ENCODE measurements at regions not wholly inside any gene's neighbourhood (a gene's known extent, or its start where the extent isn't known, plus 50 kb on each side); places are given as distances from the start of the nearest gene placed in this dataset.

DNA sequence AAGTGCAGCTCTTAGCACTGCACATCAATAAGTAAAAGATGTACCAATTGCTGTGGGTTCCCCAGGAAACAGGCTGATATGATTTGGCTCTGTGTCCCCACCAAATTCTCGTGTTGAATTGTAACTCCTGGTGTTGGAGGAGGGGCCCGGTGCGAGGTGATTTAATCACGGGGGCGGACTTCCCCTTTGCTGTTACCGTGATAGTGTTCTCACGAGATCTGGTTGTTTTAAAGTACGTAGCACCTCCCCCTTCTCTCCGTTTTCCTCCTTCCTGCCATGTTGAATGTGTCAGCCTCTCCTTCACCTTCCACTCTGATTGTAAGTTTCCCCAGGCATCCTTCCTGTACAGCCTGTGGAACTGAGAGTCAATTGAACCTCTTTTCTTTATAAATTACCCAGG lies 93.2 kb upstream of the ACTBL2 start:
- Histone ChIP-seq H3K9me3 (ENCODE audit: low read length) (no peaks in the 10 kb centered on the region), H3F3A (ENCODE audit: low read length, unreplicated experiment) (no peaks in the 10 kb centered on the region), H2AFZ (ENCODE audit: low read length) (no peak overlapping the region), H3K9me2 (replicated peaks; ENCODE audit: low read length) (no peaks in the 10 kb centered on the region), H4K20me1 (ENCODE audit: low read length) (no peaks in the 10 kb centered on the region), H3K36me3 (ENCODE audit: low read depth, low read length) (no peaks in the 10 kb centered on the region), H3K9ac (ENCODE audit: low read length) (no peak overlapping the region), H3K4me2 (ENCODE audit: low read length) (no peak overlapping the region), H3K4me3 (ENCODE audit: low read length) (no peak overlapping the region), H3K27me3 (ENCODE audit: low read length) (no peaks in the 10 kb centered on the region), H3K4me1 (ENCODE audit: insufficient read depth, low read length) (no peaks in the 10 kb centered on the region), H3K27ac (ENCODE audit: low read length) (no peak overlapping the region), H3K79me2 (ENCODE audit: low read length) (no peaks in the 10 kb centered on the region)
- TF ChIP-seq CTCF (conservative IDR thresholded peaks at IDR 0.05; ENCODE audit: low read depth, low read length) (no peak), EZH2 (IDR thresholded peaks at IDR 0.05; ENCODE audit: low read length, unreplicated experiment) (no peak), EZH2phosphoT487 (IDR thresholded peaks at IDR 0.05; ENCODE audit: borderline replicate concordance, low read length) (no peak)
- ATAC-seq (no peak), DNase-seq (no peak)
- intact Hi-C loops (cut with micrococcal nuclease) = no loop called here
- CTCF ChIA-PET = no interaction called here
- POLR2A ChIA-PET (ENCODE audit: unreplicated experiment) = no interaction called here
- no TSS peak for BruUV-seq (replicated peaks)

DNA sequence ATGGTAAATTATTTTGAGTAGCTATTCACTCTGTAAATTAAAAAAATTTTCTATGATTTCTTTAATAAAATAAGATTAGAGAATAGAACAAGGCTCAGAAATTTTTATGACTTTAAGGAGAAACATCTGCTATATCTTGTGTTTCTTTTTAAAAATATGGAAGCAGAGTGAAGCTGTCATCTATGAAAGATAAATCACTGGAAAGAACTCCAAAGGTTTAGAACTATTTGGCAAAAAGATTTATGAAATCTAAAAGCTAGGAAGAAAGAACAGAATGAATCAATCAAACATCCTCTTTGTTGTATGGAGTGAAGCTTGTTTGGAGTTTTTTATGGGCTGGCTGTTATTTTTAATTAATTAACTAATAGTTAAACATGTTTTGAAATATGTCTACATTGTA lies 89.8 kb upstream of the ACTBL2 start:
- H3K36me3 ChIP-seq (ENCODE audit: low read depth, low read length) = no peaks in the 10 kb centered on the region
- ATAC-seq = no peak
- intact Hi-C loops (cut with micrococcal nuclease) = no loop called here
- H3K4me3 ChIP-seq (ENCODE audit: low read length) = no peak overlapping the region
- H3F3A ChIP-seq (ENCODE audit: low read length, unreplicated experiment) = no peaks in the 10 kb centered on the region
- no TSS peak for BruUV-seq (replicated peaks)
- no peak overlapping the region for H3K9ac ChIP-seq (ENCODE audit: low read length)
- H3K4me1 ChIP-seq (ENCODE audit: insufficient read depth, low read length) = no peaks in the 10 kb centered on the region
- H3K4me2 ChIP-seq (ENCODE audit: low read length) = no peak overlapping the region
- no peak for DNase-seq
- POLR2A ChIA-PET (ENCODE audit: unreplicated experiment) = no interaction called here
- CTCF ChIA-PET = no interaction called here
- no peak for TF ChIP-seq EZH2 (IDR thresholded peaks at IDR 0.05; ENCODE audit: low read length, unreplicated experiment)
- no peak for TF ChIP-seq CTCF (conservative IDR thresholded peaks at IDR 0.05; ENCODE audit: low read depth, low read length)
- TF ChIP-seq EZH2phosphoT487 (IDR thresholded peaks at IDR 0.05; ENCODE audit: borderline replicate concordance, low read length) = no peak
- H3K9me3 ChIP-seq (ENCODE audit: low read length) = no peaks in the 10 kb centered on the region
- H3K27me3 ChIP-seq (ENCODE audit: low read length) = no peaks in the 10 kb centered on the region
- no peak overlapping the region for H2AFZ ChIP-seq (ENCODE audit: low read length)
- no peaks in the 10 kb centered on the region for H3K79me2 ChIP-seq (ENCODE audit: low read length)
- H3K27ac ChIP-seq (ENCODE audit: low read length) = no peak overlapping the region
- no peaks in the 10 kb centered on the region for H3K9me2 ChIP-seq (replicated peaks; ENCODE audit: low read length)
- H4K20me1 ChIP-seq (ENCODE audit: low read length) = no peaks in the 10 kb centered on the region

- H4K20me1 ChIP-seq (ENCODE audit: low read length) = no peaks in the 10 kb centered on the region
- TF ChIP-seq CTCF (conservative IDR thresholded peaks at IDR 0.05; ENCODE audit: low read depth, low read length) (no peak), EZH2phosphoT487 (IDR thresholded peaks at IDR 0.05; ENCODE audit: borderline replicate concordance, low read length) (no peak), EZH2 (IDR thresholded peaks at IDR 0.05; ENCODE audit: low read length, unreplicated experiment) (no peak)
- intact Hi-C loops (cut with micrococcal nuclease) = no loop called here
- H3K27me3 ChIP-seq (ENCODE audit: low read length) = no peaks in the 10 kb centered on the region
- ChIA-PET CTCF (no interaction called here), POLR2A (ENCODE audit: unreplicated experiment) (no interaction called here)
- BruUV-seq (replicated peaks) = no TSS peak
- no peaks in the 10 kb centered on the region for H3K4me1 ChIP-seq (ENCODE audit: insufficient read depth, low read length)
- H2AFZ ChIP-seq (ENCODE audit: low read length) = no peak overlapping the region
- H3F3A ChIP-seq (ENCODE audit: low read length, unreplicated experiment) = no peaks in the 10 kb centered on the region
- no peak overlapping the region for H3K27ac ChIP-seq (ENCODE audit: low read length)
- no peak for ATAC-seq
- no peaks in the 10 kb centered on the region for H3K79me2 ChIP-seq (ENCODE audit: low read length)
- no peak for DNase-seq
- no peak overlapping the region for H3K4me3 ChIP-seq (ENCODE audit: low read length)
- no peak overlapping the region for H3K4me2 ChIP-seq (ENCODE audit: low read length)
- no peaks in the 10 kb centered on the region for H3K36me3 ChIP-seq (ENCODE audit: low read depth, low read length)
- H3K9me3 ChIP-seq (ENCODE audit: low read length) = no peaks in the 10 kb centered on the region
- no peaks in the 10 kb centered on the region for H3K9me2 ChIP-seq (replicated peaks; ENCODE audit: low read length)
- no peak overlapping the region for H3K9ac ChIP-seq (ENCODE audit: low read length)
Observed at GRCh38 chr5:57569601-57570000, 87.0 kb upstream of the ACTBL2 start.

Data from PC-3 (cell line).